Stimulated activated CD8-positive, alpha-beta memory T cell treated with anti-CD3 and anti-CD28 coated beads, Interleukin-4, amount 100 ng/mL, for 24 hours (primary cell): ENCODE measurements at regions not wholly inside any gene's neighbourhood (a gene's known extent, or its start where the extent isn't known, plus 50 kb on each side); places are given as distances from the start of the nearest gene placed in this dataset.
"Not testable (repeated sequence)": the region's sequence is repeated elsewhere in the genome, so short reads cannot be mapped to it uniquely, and the experiment has no call there.

Experiments used
- DNase-seq: peaks from one replicate; pipeline ENCODE4 v3.0.0-alpha.2; 2020; ENCODE audit warnings: low read depth

DNA sequence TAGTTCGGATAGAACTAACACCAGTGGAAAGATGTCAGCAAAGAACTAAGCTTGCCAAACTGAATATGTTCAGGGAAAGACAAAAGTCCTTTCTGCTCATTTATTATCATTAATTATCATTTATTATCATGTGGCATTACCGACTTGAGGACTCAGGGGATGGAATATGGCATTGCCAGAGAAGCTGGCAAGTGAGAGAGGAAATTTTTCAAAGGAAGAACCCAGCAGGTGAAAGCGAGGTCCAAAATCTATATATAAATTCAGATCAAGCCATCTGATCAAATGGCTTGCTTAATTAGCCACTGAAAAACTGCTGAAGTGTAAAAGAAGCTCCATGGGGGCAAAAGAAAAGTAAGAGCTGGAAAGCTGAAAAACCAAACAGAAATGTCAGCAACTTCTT is 1049.6 kb upstream of the SEMA6A start:
- no peak for DNase-seq

DNA sequence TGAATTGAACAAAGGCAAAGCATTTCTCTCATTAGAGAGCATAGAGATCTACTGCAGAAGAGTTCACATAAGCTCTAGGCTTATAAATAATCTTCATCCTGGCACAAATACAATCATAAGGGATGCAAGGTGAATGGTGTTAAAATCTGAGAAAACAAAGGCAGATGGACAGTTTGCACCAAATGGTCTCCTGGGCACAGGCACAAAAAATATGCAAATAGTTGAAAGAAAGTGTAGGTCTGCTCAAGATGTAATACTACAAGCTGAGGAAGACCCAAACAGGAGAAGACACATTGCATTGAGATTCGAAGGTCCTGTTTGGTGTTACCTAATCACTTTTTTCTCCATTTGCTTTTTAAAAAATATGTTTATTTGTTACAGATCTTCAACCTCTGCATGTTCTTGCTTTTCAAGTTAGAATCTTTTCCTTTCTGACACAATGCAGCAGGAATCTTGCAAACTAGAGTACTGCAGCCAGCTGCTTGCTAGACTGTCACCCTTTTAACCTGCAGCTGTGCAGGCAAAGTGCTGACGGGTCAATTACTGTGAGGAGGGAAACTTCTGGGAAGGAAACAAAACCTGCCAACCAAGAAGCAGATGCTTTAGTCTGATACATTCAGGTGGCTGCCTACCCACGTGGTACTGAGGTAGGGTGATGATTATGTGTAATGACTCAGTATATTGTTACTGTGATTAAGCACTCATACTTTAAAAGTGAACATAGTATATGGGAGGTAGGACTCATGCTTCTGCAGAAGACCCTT is 1048.6 kb upstream of the SEMA6A start:
- no peak for DNase-seq

DNA sequence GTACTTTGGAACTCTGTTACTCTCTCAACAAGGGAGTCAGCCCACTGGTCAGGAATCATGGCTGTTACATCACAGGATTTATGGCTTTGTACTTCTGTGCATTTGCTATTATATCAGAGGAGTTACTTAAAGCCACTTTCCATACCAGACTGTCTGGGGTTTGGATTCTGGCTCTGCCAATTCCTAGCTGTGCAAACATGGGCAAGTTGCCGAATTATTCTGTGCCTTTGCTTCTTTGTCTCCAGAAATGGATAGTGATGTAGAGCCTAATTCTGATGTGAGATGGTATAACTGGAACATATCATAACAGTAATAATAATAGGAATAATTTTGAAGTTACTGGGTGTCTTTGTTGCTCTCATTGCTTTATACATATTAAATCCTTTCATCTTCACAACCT is 1047.3 kb upstream of the SEMA6A start:
- DNase-seq, result no peak

DNA sequence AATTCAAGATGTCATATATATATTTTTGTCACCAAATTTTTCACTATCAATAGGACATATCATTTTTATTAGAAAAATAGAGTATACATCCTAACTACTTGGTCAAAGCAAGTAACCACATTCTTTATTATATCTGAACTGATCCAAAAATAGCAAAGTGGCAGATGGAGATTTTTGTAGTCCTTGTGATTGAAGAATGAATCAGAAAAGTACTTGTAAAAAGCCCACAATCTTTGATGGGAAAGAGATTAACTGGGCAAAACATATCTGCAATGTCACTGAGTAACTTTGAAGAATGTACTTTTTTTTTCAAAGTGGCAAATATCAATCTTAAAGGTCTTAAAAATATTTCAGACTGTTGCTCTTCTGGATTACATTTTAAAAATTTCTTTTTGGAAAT is 1040.6 kb upstream of the SEMA6A start:
- DNase-seq, result no peak

DNA sequence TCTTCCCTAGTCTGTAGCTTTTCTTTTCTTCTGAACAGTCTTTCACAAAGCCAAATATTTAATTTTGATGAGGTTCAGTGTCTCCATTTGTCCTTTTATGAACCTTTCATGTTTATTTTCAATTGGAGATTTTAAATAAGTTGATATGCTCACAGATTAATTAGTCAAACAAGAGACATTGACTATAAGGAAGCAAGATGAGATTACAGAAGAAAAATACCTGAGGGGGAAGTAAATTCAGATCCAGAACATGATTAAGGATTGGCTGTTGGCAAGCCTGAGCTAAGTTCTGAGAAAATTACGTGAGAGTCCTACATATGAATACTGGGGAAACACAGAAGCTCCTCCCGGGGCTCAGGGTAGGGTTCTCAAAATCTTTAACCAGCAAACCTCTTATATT is 1039.8 kb upstream of the SEMA6A start:
- no peak for DNase-seq

DNA sequence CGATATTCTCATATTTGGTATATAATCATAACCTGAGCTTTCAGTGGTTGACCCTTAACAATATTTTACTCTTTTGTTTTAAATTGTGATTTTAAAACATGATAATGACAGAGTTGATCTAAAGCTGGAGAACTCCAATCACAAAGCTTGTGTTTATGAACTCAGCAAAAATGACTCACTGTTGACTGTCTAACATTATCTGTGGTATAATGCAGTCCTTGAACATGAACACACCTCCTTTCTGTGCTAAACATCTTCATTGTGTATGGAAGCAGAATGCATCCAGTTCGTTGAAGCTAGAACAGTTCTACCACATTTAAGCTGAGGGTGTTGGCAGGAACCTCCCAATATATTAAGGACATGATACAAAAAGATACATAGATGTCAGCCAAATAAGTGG is 1030.2 kb upstream of the SEMA6A start:
- no peak for DNase-seq

DNA sequence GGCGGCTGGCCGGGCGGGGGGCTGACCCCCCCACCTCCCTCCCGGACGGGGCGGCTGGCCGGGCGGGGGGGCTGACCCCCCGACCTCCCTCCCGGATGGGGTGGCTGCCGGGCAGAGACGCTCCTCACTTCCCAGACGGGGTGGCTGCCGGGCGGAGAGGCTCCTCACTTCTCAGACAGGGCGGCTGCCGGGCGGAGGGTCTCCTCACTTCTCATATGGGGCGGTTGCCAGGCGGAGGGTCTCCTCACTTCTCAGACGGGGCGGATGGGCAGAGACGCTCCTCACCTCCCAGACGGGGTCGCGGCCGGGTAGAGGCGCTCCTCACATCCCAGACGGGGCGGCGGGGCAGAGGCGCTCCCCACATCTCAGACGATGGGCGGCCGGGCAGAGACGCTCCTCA is 1025.2 kb upstream of the SEMA6A start:
- DNase-seq, result not testable (repeated sequence)

DNA sequence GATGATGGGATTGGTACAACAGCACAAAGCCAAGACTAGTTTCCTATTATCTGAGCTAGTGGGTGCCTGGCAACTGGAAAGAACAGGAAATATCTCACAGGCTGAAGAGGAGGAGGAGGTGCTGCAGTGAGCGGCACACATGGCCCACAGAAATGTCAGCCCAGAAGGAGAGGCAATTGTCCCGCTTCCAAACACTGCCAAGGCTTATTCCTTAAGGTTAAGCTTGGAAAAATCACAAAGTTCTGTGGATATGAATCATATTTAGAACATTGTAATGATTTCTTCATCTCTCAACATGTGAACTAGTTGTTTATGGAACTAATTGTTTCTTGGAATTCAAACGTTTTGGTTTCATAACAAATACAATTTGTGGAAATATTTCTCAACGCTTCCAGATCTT is 1019.5 kb upstream of the SEMA6A start:
- DNase-seq, result no peak

DNA sequence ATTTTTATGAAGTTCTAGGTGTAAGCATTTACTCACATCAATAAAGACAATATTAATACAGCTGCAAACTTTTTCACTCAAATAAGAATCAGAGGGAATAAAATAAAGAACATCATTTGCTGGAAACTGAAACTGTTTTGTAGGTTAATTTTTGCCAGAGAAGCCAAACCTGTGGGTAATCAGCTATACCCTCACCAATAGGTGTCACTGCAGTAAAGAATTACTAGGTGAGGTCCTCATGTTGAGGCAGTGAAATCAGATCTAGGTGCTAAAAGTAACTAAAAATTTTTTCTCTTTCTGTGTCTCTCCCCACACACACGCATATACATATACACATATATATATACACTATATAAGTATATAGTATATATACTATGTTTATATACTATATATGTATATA is 1016.3 kb upstream of the SEMA6A start:
- DNase-seq, result no peak

DNA sequence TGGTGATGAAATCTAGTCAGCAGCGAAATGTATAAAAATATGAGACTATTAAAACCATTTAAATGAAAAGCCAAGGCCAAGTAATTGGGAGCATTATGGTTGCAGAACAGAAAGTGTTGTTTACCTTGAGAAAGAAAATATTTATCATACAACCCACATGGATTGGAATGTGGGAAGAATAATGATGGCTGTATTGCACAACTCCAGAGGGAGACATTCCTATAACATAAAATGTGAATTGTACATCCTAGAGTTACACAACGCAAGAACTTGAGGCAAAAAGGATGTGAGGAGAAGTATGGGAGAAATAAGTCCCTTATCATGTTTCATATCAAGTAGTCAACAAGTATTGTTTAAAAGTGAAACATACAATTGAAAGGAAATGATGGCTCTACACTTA is 1014.0 kb upstream of the SEMA6A start:
- no peak for DNase-seq

DNA sequence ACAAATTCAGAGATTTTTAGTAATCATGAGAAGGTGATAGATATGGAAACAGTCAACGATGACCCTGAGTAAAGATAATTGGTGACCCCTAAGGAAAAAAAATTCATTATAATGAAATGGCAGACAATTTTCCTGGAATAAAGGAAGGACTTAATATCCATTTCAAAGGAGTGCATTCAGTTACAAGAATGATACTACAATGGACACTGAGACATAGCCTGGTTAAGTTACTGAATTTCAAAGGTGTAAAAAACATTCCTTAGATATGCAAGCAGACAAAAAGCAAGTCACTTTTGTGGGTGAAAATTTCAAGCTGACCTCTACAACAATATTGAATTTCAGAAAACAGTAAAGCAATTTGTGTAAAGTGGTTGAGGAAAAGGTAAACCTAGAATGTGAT is 1012.5 kb upstream of the SEMA6A start:
- no peak for DNase-seq

DNA sequence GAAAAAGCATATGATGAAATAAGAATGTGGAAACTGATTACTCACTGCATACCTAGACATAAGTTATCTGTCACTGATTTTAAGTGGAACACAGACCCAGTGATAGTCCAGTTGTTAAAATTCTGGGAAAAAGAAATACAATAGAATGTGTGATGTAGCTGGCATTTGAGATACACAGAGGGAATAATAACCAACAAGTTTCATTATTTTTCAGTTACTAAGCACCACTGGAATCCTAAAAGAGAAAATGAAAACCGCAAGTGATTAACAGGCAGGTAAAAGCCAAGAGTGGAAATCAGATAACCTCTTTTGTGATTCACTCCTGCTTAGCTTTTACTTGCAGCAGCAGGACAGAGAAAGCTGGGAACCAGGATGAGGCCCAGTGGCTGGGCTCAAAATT is 994.0 kb upstream of the SEMA6A start:
- DNase-seq, result no peak

DNA sequence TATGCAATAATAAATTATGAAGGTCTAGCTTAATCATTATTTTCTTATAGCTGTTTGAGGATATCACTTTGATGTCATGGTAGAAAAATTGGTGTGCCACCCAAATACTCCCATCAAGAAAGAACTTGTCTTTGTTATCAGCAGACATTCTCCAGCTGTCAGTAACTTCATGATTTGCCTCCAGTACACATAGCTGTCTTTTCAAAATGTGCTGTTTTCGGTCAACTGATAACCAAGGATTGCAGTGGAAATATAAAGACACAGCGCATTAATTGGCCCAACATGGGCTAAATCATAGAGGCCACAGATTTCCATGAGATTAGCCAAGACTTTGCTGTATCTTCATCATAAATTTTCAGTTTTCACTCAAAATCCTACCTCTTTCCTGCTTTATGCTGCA is 993.5 kb upstream of the SEMA6A start:
- DNase-seq, result no peak

DNA sequence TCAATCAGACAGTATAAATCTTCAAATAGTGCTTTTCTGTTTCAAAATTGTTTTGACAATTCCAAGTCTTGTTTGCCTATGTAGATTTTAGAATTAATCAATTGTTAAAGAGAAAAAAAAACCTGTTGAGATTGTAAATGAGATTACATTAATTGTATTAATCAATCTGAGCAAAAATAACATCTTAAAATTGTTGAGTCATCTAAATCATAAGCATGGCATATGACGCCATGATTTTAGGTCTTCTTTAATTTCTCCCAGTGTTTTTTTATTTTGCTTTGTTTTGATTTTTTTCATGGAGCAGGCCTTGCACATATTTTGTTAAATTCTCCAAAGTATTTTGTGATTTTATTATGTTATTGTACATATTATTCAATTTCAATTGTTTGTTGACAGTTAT is 988.0 kb upstream of the SEMA6A start:
- DNase-seq, result no peak

DNA sequence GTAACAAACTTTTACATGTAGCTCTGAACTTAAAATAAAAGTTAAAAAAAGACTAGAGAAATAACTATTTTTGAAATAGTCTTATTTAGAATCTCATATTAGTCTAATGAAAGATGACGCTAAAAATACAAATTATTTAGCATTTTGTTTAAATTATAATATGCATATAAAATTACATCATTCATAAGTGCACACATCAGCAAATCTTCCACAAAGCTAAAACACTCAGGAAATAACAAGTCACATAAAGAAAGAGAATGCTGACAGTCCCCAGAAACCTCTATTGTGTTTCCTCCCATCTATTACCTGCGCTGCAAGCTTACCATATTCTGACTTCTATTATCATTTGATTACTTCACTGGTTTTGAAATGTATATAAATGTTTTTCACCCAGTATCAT is 986.9 kb upstream of the SEMA6A start:
- DNase-seq, result no peak

DNA sequence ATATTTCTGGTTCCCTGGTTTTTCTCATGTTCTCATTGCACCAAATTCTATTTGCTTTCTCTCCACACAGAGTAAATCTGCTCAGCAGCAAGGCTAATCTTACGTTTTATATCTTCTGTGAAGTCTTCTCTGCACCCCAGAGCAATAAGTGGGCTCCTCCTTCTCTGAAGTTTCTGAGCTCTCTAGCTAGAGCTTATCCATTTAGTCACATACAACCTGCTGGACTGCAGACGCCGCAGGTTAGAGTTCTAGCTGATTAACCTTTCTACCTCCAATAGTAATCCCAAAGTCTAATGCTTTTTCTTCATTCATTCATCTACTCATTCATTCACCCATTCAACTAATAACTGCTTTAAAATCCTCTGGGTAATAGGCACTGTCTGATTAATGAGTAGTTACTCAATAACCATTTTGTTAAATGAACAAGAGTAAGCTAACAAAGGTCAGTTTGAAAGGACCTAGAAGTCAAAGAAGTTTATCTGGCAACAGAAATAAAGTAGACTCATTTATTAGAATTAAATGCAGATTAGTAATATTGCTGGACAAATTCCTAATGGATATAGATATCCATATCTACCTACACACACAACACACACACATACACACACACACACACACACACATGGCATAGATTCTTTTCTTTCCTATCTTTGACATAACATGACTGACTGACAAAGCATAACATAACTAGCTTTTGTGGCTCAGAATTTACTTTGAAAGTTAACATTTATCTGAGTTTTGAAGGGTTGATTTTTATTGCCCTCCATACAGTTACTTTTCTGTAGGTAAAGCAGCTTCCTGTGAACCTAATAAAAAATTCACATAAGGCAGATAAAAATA is 984.6 kb upstream of the SEMA6A start:
- no peak for DNase-seq

DNA sequence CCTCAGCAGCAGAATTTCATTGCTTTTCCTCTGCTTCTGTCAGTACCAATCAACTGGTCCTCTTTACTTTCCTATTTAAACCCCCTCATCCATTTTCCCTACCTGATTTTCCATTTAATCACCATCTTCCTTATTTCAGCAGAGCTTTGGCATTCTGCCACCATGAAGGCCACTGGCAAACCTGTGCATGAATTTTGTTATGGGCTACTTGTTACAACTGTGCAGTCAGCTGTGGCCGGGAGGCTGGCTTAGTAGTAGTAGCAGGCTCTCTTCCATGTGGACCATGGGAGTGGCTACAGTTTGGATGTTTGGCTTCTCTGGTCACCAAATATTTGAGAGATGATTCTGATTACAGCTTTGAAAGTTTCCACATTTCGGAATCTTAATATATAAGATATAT is 976.6 kb upstream of the SEMA6A start:
- no peak for DNase-seq

DNA sequence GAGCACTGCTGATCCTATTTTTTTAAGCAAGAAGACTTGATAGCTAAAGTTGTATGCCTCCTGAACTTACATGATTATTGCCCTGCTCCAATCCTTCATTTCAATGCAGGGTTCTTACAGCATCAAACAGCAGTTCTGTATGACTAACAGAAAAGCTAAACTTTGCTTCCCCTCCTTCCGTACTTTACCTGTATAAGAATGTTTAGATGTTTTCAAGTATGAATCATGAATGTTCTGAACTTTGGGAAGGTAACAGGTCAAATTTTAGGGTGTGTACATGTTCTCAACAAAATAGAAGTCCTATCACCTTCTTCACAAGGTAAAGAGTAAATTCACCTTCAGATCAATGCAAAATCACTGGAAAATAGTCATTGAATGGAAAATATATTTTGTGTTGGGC is 972.6 kb upstream of the SEMA6A start:
- no peak for DNase-seq

DNA sequence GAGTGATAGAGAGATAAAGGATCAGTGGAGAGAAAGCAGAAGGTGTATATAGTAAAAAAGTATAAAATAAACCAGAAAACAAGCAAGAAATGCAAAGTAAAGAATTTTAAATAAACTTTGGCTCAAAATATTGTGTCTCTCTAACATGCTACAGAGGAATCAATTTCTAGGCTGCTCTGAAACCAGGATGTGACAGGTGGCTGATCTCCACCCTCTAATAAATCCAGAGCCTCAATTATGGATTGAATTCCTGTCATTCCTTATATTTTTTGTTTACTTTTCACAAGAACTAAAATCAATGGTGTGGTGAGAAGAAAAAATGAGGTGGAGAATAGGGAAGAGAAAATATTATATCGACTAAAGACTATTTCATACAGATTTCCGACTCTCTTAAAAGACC is 965.1 kb upstream of the SEMA6A start:
- DNase-seq, result no peak

DNA sequence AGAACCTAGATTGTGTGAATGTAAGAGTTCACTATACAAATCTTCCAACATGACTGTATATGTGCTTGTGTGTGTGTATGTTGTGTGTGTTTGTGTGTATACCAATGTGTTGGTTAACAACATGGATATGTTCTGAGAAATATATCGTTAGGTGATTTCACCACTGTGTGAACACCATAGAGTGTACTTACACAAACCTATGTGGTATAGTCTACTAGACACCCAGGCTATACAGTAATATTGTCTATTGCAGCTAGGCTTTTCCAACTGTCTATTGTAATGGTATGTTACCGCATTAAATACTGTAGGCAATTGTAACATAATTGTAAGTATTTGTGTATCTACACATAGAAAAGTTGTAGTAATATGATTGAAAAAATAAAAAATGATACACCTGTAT is 959.2 kb upstream of the SEMA6A start:
- no peak for DNase-seq

DNA sequence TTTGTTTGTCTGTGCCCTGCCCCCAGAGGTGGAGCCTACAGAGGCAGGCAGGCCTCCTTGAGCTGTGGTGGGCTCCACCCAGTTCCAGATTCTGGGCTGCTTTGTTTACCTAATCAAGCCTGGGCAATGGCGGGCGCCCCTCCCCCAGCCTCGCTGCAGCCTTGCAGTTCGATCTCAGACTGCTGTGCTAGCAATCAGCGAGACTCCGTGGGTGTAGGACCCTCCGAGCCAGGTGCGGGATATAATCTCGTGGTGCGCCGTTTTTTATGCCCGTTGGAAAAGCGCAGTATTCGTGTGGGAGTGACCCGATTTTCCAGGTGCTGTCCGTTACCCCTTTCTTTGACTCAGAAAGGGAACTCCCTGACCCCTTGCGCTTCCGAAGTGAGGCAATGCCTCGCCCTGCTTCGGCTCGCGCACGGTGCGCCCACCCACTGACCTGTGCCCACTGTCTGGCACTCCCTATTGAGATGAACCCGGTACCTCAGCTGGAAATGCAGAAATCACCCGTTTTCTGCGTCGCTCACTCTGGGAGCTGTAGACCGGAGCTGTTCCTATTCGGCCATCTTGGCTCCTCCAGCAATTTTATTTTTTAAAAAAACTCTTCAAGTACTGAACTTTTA is 958.5 kb upstream of the SEMA6A start:
- DNase-seq, result not testable (repeated sequence)

DNA sequence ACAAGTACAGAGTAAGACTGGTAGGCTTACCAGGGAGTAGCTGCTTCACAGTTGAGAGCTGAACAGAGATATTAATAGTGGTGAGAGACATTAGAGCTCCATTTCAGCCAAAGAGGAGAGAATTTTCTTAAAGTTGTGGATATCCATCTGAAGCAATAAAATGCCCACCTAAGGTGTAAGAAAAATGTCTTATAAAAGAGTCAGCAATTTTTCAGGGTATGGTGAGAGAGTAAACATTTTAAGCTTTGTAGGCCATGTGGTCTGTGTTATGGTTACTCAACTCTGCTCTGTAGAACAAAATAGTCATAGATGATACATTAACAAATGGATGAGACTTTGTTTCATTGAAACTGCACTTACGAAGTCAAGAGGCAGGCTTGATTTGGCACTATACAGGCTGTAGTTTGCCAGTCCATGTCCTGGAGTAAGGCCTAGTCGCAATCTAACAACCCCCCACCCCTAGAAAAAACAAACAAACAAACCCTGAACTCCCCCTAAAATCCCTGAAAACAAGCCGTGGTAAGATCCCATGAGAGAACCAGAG is 945.4 kb upstream of the SEMA6A start:
- DNase-seq, result no peak

DNA sequence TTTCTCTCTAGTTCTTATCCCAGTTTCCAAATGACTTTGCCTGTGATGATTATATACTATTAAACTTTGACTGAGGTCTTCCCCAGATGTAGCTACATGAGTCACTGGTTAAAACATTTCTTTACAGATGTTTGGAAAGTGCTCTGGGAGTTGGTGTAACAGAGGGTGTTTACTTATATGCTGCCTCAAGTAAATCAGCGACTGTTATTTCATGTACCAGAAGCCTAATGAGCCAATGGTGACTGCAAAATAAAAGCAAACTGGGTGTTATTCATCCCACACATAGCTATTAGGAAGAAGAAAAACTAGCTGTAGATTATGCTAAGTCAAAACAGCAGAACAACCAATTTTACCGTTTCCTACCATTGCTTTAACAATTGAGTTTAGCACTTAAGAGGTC is 929.7 kb upstream of the SEMA6A start:
- DNase-seq, result no peak
